KMS-11 (cell line): ENCODE measurements at regions not wholly inside any gene's neighbourhood (a gene's known extent, or its start where the extent isn't known, plus 50 kb on each side); places are given as distances from the start of the nearest gene placed in this dataset.

Experiments
- H2AFZ ChIP-seq: fragments of 200-600 bp; sonication (generic); 2 replicates; pipeline ENCODE4 v1.6.1; 2016; ENCODE audit warnings: antibody characterized with exemption, mixed run types, low read depth
- H3K27ac ChIP-seq: fragments of 200-600 bp; sonication (generic); 2 replicates; pipeline ENCODE4 v1.6.1; 2016; ENCODE audit warnings: mild to moderate bottlenecking, mixed run types
- H3K27me3 ChIP-seq: fragments of 200-600 bp; sonication (generic); 2 replicates; pipeline ENCODE4 v1.6.1; 2017; ENCODE audit warnings: mild to moderate bottlenecking, low read depth, mixed run types, moderate library complexity; ENCODE audit not compliant: insufficient read depth
- H3K36me3 ChIP-seq: fragments of 200-600 bp; sonication (generic); 2 replicates; pipeline ENCODE4 v1.6.1; 2017; ENCODE audit warnings: mild to moderate bottlenecking, mixed run types; ENCODE audit not compliant: insufficient read depth
- H3K4me1 ChIP-seq: fragments of 200-600 bp; sonication (generic); 2 replicates; pipeline ENCODE4 v1.6.1; 2016; ENCODE audit warnings: mild to moderate bottlenecking, low read depth, mixed run types; ENCODE audit not compliant: poor library complexity, severe bottlenecking
- H3K4me2 ChIP-seq: fragments of 200-600 bp; sonication (generic); 2 replicates; pipeline ENCODE4 v1.7.0; 2016; ENCODE audit warnings: mild to moderate bottlenecking, mixed run types
- H3K4me3 ChIP-seq: fragments of 200-600 bp; sonication (generic); IDR thresholded peaks from 2 replicates; pipeline ENCODE4 v1.6.1; 2017; ENCODE audit warnings: low read depth, low read length, mixed read lengths; ENCODE audit not compliant: insufficient read depth
- H3K79me2 ChIP-seq: fragments of 200-600 bp; sonication (generic); 2 replicates; pipeline ENCODE4 v1.6.1; 2016; ENCODE audit warnings: low read depth, mixed run types; ENCODE audit not compliant: insufficient read depth
- H3K9ac ChIP-seq: fragments of 200-600 bp; sonication (generic); 2 replicates; pipeline ENCODE4 v1.6.1; 2016; ENCODE audit warnings: mild to moderate bottlenecking, mixed run types
- H4K20me1 ChIP-seq: fragments of 200-600 bp; sonication (generic); 2 replicates; pipeline ENCODE4 v1.6.1; 2016; ENCODE audit warnings: mild to moderate bottlenecking, mixed run types; ENCODE audit not compliant: insufficient read depth
- TF ChIP-seq, protein P1 (sequence below): fragments of 200-600 bp; sonication (generic); conservative IDR thresholded peaks from 2 replicates; pipeline ENCODE4 v1.6.1; 2017; ENCODE audit warnings: low read depth, mild to moderate bottlenecking, antibody characterized with exemption, low read length, moderate library complexity, mixed read lengths

DNA sequence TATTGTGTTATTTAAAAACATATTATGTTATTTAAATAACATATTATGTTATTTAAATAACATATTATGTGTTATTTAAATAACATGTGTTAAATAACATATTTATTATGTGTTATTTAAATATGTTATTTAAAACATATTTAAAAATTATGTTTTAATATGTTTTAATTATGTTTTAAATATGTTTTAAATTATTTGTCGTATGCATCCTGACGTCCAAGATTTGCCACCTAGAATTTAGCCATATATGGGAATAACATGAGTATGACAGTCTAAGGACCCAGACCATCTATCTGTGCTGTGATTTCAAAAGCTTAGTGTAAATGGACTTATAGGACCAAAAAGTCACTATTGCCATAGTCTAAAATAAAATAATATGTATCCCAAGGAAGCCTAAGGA, 484.3 kb upstream of the KLHL29 start:
- H3K9ac ChIP-seq = no peak overlapping the region
- H3K36me3 ChIP-seq = no peaks in the 10 kb centered on the region
- H4K20me1 ChIP-seq = no peaks in the 10 kb centered on the region
- H3K4me2 ChIP-seq = no peak overlapping the region
- H2AFZ ChIP-seq = no peak overlapping the region
- no peak overlapping the region for H3K4me3 ChIP-seq
- no peaks in the 10 kb centered on the region for H3K79me2 ChIP-seq
- H3K27ac ChIP-seq = no peak overlapping the region
- H3K4me1 ChIP-seq = no peaks in the 10 kb centered on the region
- TF ChIP-seq, protein P1, sequence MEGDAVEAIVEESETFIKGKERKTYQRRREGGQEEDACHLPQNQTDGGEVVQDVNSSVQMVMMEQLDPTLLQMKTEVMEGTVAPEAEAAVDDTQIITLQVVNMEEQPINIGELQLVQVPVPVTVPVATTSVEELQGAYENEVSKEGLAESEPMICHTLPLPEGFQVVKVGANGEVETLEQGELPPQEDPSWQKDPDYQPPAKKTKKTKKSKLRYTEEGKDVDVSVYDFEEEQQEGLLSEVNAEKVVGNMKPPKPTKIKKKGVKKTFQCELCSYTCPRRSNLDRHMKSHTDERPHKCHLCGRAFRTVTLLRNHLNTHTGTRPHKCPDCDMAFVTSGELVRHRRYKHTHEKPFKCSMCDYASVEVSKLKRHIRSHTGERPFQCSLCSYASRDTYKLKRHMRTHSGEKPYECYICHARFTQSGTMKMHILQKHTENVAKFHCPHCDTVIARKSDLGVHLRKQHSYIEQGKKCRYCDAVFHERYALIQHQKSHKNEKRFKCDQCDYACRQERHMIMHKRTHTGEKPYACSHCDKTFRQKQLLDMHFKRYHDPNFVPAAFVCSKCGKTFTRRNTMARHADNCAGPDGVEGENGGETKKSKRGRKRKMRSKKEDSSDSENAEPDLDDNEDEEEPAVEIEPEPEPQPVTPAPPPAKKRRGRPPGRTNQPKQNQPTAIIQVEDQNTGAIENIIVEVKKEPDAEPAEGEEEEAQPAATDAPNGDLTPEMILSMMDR = no peak
- no peaks in the 10 kb centered on the region for H3K27me3 ChIP-seq

DNA sequence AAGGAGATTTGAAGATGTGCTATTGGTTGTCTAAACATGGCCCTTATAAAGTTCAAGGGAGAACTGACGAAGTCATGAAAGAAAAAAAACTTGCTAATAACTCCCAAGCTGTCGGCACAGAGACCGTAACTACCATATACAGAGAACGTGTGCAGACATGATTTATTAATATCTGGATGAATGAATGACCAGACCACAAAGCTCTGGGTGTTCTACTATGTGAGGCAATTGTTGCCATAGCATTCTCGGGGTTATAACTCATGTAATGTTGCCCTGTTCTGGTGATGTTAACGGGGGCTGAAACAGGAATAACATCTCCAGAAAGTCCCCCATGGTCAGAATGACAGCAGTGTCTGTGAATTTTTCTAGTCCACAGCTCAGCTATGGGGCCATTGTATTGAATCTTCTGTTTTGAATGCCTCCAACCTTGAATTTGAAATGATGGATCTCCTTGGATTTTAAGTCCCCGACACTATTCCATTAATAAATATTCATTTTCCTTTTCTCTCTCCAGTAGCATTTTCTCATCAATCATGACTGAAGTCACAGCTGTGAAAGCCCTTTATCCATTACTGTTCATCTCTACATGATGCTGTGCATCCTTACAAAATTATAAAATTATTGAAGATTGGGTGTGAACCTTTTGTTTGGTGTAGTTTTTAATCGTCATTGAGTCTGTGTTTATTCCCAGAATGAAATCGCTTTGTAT, 483.4 kb upstream of the KLHL29 start:
- TF ChIP-seq, protein P1 = no peak
- no peak overlapping the region for H2AFZ ChIP-seq
- H3K27ac ChIP-seq = no peak overlapping the region
- H3K36me3 ChIP-seq = no peaks in the 10 kb centered on the region
- H3K4me1 ChIP-seq = no peaks in the 10 kb centered on the region
- H3K27me3 ChIP-seq = no peaks in the 10 kb centered on the region
- H3K79me2 ChIP-seq = no peaks in the 10 kb centered on the region
- no peak overlapping the region for H3K4me2 ChIP-seq
- no peak overlapping the region for H3K4me3 ChIP-seq
- no peaks in the 10 kb centered on the region for H4K20me1 ChIP-seq
- no peak overlapping the region for H3K9ac ChIP-seq

DNA sequence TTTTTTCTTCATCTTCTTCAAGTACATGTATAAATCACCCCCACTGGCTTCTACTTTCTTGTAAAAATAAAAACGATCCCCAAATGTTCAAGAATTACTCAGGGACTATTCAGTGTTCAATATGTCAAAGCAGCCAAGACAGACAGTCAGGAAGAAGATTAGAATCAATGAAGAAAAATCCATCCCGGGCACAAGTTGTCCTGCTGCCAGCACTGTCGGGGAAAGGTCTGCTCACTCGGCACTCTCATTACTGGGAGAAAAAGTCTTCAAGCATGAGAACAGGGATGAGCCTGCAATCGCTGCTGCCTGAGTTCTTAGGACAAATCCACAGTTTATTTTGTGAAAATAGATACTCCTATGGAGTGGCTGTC, 482.8 kb upstream of the KLHL29 start:
- Histone ChIP-seq H2AFZ (no peak overlapping the region), H3K4me2 (no peak overlapping the region), H3K4me3 (no peak overlapping the region), H3K79me2 (no peaks in the 10 kb centered on the region), H3K9ac (no peak overlapping the region), H3K4me1 (no peaks in the 10 kb centered on the region), H3K27me3 (no peaks in the 10 kb centered on the region), H4K20me1 (no peaks in the 10 kb centered on the region), H3K27ac (no peak overlapping the region), H3K36me3 (no peaks in the 10 kb centered on the region)
- TF ChIP-seq, protein P1 = no peak

DNA sequence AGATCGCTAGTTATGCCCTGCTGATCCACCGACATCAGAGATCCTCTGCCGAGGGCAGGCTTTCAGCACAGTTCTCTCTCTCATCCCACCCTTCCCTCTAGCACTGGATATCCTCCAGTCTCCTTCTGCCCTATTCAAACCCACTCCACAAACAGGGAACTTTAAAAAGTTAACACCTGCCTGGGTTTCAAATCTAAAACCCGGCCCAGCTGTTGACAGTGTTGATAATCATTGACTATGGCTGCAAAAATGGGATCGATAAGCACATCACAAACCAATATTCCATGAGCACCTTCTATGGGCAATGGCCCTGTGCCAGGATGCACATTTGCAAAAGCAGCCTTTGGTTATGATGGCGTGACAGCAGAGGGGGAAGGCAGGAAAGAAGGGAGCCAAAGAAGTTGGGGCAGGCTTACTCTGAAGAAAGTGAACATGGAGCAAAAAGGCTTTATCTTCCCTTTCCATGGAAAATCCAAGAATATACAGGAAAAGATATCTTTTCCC, 482.3 kb upstream of the KLHL29 start:
- Histone ChIP-seq H3K4me1 (no peaks in the 10 kb centered on the region), H2AFZ (no peak overlapping the region)

More for the DNA sequence above, 482.3 kb upstream of the KLHL29 start:
- TF ChIP-seq, protein P1 = no peak
- no peaks in the 10 kb centered on the region for H3K36me3 ChIP-seq
- no peak overlapping the region for H3K4me2 ChIP-seq
- H3K27ac ChIP-seq = no peak overlapping the region
- no peak overlapping the region for H3K9ac ChIP-seq
- no peaks in the 10 kb centered on the region for H3K27me3 ChIP-seq
- no peaks in the 10 kb centered on the region for H3K79me2 ChIP-seq
- H4K20me1 ChIP-seq = no peaks in the 10 kb centered on the region
- H3K4me3 ChIP-seq = no peak overlapping the region
